Stimulated activated CD4-positive, alpha-beta T cell treated with anti-CD3 and anti-CD28 coated beads, Interleukin-12 subunit alpha, Interleukin-12 subunit beta, amount 100 ng/mL, for 4 hours (primary cell): ENCODE measurements at regions not wholly inside any gene's neighbourhood (a gene's known extent, or its start where the extent isn't known, plus 50 kb on each side); places are given as distances from the start of the nearest gene placed in this dataset.
"Not testable (repeated sequence)": the region's sequence is repeated elsewhere in the genome, so short reads cannot be mapped to it uniquely, and the experiment has no call there.

Experiments
- DNase-seq: peaks from one replicate; pipeline ENCODE4 v3.0.0-alpha.2; 2020

DNA sequence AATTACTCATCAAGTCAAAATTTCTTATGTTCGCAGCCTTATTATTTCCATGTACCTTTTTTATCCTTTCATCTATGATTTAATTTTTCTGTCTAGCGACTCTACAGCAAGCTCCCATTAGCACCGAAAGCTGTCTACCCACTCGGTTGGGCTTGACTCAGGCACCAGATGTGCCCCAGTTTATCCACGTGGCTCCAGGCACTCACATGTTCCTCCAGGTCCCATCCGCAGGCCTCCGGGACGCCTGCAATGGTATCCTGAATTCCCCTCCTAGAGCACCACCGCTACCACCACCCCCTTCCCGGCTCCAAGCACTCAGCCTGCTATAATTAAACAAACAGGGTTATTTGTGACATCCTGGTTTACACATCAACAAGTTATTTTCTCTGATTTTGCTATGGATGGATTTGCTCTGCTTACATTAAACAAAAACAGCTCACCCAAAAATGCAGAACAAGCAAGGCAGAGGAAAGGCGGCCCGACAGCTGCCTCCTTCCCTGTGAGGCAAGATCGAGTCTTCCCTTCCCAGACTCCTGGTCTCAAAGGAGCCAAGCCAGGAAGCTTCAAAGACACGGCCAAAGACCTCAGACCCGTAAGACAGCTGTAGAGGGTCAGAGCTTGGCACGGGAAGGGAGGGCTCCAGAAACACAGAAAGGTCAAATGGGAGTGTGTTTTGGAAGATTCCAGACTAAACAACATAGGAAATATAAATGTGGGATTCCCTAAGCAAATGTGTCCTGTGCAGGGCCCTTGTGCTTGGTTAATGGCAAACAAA is 253.8 kb downstream of the TTC8 start:
- DNase-seq, result no peak

DNA sequence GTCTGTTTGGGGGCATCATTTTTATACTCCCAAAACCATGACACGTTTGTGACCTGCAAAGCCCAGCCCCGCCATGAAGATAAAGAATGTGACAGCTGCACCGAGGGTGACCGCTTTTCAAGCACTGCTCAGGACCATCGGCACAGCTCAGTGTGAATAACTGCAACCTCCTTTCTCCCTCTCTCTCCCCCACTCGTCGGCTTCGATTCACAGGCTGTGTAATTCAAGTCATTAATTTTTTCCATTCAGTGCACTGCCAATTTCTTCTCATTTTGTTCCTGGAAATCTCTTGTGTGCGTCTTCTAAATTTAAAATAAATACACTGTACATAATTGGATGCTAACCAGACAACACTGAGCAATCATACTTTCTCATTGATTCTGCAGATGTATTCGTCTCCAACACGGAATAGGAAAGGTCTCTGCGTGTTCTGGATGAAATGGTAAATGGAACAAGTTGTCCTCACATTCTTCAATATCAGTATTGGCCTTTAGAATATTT is 260.8 kb downstream of the TTC8 start:
- no peak for DNase-seq

DNA sequence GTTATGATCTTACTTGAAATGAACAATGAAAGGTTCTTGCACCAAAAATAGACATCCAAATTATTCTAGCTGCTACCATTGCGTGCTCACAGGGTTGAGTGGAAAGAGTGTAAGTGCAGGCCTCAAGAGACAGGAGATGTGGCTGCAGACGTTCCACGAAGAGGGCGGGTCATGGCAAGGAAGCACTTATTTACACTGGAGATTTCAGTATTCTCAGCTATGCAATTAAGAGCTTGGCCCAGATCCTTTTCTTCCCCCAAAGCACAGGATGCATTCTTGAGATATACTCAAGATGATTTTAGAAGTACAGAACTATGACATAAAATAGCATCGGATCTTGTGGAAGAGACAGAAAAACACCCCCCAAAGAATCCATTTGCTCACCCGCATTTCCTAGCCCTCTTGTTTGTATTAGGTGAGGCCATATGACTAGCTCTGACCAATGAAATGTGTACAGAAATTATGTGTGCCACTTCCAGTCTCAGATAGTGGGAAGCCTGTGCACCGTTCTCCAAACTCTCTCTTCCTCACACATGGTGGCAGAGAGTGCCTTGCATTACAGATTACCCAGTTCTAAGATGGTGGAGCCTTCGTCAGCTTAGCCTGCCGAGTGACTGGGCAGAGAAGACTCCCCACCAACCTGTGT is 261.4 kb downstream of the TTC8 start:
- no peak for DNase-seq

DNA sequence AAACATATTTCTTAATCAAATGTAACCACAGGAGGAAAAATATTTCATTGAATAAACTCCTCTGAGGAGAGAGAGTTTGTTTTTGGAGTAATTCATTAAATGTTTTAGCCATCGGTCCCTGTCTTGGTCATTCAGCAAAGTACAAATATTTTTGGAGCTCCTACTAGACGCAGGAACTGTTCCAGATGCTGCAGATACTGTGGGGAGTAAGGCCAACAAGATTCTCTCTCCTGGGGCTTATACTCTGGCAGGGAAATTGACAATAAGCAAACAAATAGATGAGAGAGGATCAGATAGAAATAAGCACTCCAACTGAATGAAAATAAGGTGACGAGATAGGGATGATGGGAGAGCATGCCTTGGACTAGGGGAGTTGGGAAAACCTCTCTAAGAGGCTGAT is 264.1 kb downstream of the TTC8 start:
- no peak for DNase-seq

DNA sequence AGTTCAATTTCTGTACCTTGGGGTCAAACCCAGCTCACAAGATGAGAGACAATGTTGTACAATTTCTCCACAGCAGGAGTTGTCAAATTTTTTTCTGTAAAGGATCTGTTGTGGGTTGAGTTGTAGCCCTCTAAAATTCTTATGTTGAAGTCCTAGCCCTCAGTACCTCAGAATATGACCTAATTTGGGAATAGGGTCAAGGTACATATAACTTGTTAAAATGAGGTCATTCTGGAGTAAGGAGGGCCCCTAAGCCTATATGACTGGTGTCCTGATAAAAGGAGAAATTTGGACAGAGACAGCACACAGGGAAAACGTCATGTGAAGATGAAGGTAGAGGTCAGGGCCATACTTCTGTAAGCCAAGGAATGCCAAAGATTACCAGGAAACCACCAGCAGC is 264.9 kb downstream of the TTC8 start:
- no peak for DNase-seq

DNA sequence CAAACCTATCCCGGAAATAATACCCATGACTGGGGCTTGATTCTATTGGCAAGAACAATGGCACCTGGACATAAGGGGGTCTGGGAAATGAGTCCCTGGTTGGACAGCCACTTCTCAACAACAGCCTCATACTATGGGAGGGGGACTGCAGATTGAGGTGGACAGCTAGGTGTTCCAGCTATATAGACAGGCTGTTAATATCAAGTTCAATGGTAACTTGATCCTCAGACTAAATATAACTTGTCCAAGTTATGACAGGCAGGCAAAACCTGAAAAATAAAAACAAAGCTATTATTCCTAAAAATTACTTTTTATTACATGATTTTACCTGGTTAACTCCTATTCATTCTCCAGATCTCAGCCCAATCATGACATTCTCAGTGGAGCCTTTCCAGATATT is 267.3 kb downstream of the TTC8 start:
- DNase-seq, result no peak

DNA sequence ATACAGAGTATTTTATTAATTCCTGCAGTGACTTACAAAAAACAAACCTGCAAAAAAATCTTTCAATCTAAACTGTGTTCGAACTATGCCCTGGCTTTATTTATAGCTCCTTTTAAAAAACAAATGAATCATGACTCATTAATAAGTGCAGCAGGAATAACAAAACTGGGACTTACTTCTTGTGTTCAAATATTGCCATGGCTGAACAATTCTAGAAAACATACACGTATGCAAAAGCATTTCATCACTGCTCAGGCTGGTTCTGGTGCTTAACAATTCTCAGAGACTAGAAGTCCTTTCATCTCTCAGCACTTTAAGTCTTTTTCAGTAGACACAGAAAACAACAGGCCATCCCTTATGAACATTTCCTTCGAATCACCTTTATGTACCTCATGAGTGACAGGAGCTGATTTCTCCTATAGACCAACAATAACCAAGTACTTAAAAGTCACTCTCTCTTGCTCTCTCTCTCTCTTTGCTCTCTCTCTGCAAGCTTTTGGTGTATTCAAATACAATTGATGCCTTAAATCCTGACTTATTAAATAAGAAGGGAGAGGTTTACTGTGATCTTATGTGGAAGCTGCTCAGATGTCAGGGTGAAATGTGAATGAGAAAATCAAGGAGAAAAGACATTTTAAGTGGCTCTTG is 268.8 kb downstream of the TTC8 start:
- DNase-seq, result no peak

DNA sequence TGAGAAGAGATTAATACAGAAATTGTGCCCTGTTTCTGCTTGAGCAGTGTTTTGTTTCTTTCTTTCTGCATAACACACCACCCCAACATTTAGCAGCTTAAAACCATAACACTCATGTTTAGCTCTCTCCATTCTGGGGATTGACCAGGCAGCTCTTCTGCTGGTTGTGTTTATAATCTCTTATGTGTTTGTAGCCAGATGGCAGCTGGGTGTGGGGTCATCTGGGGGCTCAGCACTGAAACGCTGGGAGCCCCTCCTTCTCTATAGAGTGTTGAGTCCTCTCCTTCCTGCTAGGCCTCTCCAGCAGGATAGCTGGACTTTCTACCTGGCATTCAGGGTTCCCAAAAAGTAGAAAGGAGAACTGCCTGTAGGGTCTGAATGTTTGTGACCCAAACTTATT is 270.6 kb downstream of the TTC8 start:
- no peak for DNase-seq

DNA sequence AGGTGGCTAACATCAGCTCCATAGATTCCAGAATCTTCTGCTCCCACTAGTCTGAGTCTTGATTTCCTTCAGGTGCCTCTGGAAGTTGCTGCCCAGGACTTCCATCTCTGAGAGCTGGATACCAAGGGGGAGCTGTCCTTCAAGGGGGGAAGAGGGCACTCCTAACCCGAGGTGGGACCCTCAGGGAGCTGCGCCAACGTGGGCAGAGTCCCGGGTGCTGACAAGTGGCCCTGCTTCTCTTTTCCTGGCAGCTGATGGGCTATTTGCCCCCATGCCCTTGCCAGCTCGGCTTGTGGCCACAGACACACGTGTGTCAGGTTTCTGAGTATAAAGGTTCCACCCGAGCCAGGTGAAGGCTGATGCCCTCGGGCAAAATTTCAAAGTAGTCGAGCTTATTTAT is 272.5 kb downstream of the TTC8 start:
- DNase-seq, result no peak

DNA sequence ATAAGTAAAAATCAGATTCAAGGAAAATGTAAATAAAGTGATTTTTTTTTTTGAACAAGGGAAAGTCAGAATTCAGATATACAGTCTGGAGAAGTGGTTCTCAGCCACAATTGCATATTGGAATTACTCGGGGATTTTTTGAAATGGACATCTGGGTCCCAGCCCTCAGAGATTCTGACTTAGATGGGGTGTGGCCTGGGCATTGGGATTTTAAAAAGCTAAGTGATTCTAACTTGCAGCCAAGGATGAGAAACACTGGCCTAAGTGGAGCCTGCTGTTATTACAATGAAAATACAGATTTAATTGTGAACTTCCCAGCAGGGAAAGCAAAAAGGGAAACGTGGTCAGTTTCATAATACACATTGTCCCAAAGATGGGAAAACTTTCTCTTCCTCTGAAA is 273.8 kb downstream of the TTC8 start:
- DNase-seq, result no peak

DNA sequence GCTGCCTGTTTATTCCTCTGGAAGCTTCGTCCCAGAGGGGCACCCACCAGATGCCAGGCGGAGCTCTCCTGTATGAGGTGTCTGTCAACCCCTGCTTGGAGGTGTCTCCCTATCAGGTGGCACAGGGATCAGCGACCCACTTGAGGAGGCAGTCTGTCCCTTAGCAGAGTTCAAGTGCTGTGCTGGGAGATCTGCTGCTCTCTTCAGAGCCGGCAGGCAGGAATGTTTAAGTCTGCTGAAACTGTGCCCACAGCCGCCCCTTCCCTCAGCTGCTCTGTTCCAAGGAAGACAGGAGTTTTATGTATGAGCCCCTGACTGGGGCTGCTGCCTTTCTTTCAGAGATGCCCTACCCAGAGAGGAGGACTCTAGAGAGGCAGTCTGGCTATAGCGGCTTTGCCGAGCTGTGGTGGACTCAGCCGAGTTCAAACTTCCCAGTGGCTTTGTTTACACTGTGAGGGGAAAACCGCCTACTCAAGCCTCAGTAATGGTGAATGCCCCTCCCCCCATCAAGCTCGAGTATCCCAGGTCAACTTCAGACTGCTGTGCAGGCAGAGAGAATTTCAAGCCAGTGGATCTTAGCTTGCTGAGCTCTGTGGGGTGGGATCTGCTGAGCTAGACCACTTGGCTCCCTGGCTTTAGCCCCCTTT is 279.8 kb downstream of the TTC8 start:
- not testable (repeated sequence) for DNase-seq

DNA sequence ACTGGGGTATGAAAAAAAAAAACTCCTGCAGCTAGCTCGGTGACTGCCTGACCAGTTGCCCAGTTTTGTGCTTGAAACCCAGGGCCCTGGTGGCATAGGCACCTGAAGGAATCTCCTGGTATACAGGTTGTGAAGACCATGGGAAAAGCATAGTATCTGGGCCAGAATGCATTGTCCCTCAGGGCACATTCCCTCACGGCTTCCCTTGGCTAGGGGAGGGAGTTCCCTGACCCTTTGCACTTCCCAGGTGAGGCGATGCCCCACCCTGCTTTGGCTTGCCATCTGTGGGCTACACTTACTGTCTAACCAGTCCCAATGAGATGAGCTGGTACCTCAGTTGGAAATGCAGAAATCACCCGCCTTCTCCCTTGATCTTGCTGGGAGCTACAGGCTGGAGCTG is 280.4 kb downstream of the TTC8 start:
- not testable (repeated sequence) for DNase-seq
